Hepatocyte (in vitro differentiated cells): ENCODE measurements at regions not wholly inside any gene's neighbourhood (a gene's known extent, or its start where the extent isn't known, plus 50 kb on each side); places are given as distances from the start of the nearest gene placed in this dataset.

Source experiments
- CTCF ChIP-seq: fragments of 200-600 bp; sonication (generic); IDR thresholded peaks from 2 replicates; pipeline ENCODE4 v1.5.1; 2016; ENCODE audit warnings: antibody characterized with exemption, mild to moderate bottlenecking; ENCODE audit not compliant: poor library complexity
- EZH2 ChIP-seq: fragments of 200-600 bp; sonication (generic); IDR thresholded peaks from 2 replicates; pipeline ENCODE4 v1.6.1; 2016; ENCODE audit warnings: antibody characterized with exemption, mild to moderate bottlenecking, borderline replicate concordance
- EZH2phosphoT487 ChIP-seq: fragments of 200-600 bp; sonication (generic); IDR thresholded peaks from one replicate; pipeline ENCODE4 v1.6.1; 2018; ENCODE audit warnings: antibody characterized with exemption, mild to moderate bottlenecking, low read depth, moderate library complexity; ENCODE audit not compliant: unreplicated experiment, severe bottlenecking

DNA sequence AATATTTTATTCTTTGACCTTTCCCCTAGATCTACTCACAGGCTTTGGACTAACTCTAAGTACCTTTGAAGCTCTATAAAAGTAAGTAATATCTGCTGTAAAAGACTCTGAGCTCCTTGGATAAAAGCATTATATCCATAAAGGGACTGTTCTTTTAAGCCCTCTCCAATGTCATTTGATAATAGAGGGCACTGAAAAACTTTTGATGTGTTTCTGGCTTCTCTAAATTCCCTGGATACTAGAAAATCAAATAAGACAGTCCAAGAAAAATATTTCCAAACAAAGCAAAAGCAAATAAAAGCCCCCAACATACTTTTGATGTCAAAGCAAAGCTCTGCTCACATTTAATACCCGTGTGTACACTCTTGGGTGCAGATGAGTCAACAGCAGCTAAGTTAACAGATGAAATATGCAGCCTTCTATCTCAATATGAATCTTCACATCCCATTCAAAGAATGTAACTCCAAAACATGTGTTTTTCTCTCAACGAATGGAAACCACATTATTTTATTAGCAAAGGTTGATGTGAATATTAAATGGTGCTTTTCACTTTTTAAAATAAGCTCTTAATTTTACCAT is 230.3 kb downstream of the CENPF start:
- TF ChIP-seq EZH2 (no peak), CTCF (no peak), EZH2phosphoT487 (no peak)
